Prostate gland (tissue), 2 donors: ENCODE measurements at regions not wholly inside any gene's neighbourhood (a gene's known extent, or its start where the extent isn't known, plus 50 kb on each side); places are given as distances from the start of the nearest gene placed in this dataset.

Source experiments
- POLR2A ChIP-seq: fragments of 450-650 bp; IDR thresholded peaks from one replicate; pipeline ENCODE4 v1.6.1; 2016; ENCODE audit warnings: antibody characterized with exemption, mild to moderate bottlenecking
- TF ChIP-seq, protein P1 (sequence below), 4 experiments: fragments of 200-600 bp in 2 of 4; fragments of 450-650 bp in 2 of 4; sonication (generic) in 2 of 4; IDR thresholded peaks; 1 replicate in 3 of 4; 2 replicates in 1 of 4; pipeline ENCODE4 v1.5.1; 2016 to 2019; ENCODE audit warnings: antibody characterized with exemption in 4 of 4, mild to moderate bottlenecking in 2 of 4, moderate library complexity in 2 of 4

GRCh38 chr14:45721472-45721871 is 468.5 kb upstream of the MIS18BP1 start:
- TF ChIP-seq, protein P1, sequence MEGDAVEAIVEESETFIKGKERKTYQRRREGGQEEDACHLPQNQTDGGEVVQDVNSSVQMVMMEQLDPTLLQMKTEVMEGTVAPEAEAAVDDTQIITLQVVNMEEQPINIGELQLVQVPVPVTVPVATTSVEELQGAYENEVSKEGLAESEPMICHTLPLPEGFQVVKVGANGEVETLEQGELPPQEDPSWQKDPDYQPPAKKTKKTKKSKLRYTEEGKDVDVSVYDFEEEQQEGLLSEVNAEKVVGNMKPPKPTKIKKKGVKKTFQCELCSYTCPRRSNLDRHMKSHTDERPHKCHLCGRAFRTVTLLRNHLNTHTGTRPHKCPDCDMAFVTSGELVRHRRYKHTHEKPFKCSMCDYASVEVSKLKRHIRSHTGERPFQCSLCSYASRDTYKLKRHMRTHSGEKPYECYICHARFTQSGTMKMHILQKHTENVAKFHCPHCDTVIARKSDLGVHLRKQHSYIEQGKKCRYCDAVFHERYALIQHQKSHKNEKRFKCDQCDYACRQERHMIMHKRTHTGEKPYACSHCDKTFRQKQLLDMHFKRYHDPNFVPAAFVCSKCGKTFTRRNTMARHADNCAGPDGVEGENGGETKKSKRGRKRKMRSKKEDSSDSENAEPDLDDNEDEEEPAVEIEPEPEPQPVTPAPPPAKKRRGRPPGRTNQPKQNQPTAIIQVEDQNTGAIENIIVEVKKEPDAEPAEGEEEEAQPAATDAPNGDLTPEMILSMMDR (IDR thresholded peaks at IDR 0.05) = no peak
- no peak for TF ChIP-seq POLR2A
